Panc1 (cell line): ENCODE measurements at regions not wholly inside any gene's neighbourhood (a gene's known extent, or its start where the extent isn't known, plus 50 kb on each side); places are given as distances from the start of the nearest gene placed in this dataset.

ENCODE experiments used
- ATAC-seq: fragments of 200-7000 bp; cut with Tn5 transposase; 2 replicates; pipeline ENCODE4 v1.9.1; 2020; ENCODE audit warnings: mild to moderate bottlenecking, moderate library complexity
- BruUV-seq: library from RNA; stranded (reverse); fragments of 400-500 nt; replicated peaks from 2 replicates; lab custom pipeline; 2021; lab: Mats Ljungman, UMichigan
- CTCF ChIA-PET: fragments of 300-600 bp; sonication (Branson Sonifier 250); formaldehyde crosslinking; loops from one replicate; lab custom pipeline; 2022; ENCODE audit warnings: antibody characterized with exemption; lab: Charles Lee
- POLR2A ChIA-PET: fragments of 300-600 bp; sonication (Branson Sonifier 250); formaldehyde crosslinking; loops from one replicate; lab custom pipeline; 2022; ENCODE audit warnings: antibody characterized with exemption; lab: Charles Lee
- DNase-seq: peaks from one replicate; pipeline ENCODE4 v3.0.0-alpha.2; 2010; ENCODE audit warnings: low read depth, low spot score
- H3K27ac ChIP-seq: 2 replicates; pipeline ENCODE4 v1.5.1; 2011; ENCODE audit warnings: mild to moderate bottlenecking, low read length, inconsistent platforms
- H3K27me3 ChIP-seq: fragments of 200-500 bp; sonication (Bioruptor generic); 2 replicates; pipeline ENCODE4 v1.6.0; 2014; ENCODE audit warnings: low read length, inconsistent platforms; ENCODE audit not compliant: control insufficient read depth, insufficient read depth
- H3K36me3 ChIP-seq: fragments of 200-500 bp; sonication (Bioruptor generic); 2 replicates; pipeline ENCODE4 v1.5.1; 2014; ENCODE audit warnings: inconsistent platforms, mild to moderate bottlenecking, low read length, moderate library complexity; ENCODE audit not compliant: control insufficient read depth, insufficient read depth
- H3K4me1 ChIP-seq: 2 replicates; pipeline ENCODE4 v1.5.1; 2011; ENCODE audit warnings: inconsistent platforms, mild to moderate bottlenecking, low read length, moderate library complexity; ENCODE audit not compliant: control insufficient read depth, insufficient read depth
- H3K4me3 ChIP-seq, 2 experiments: 2 replicates each; pipeline ENCODE4 v1.5.1; 2011 to 2012; ENCODE audit warnings: low read depth in 2 of 2, low read length in 2 of 2, mild to moderate bottlenecking in 2 of 2, inconsistent platforms in 1 of 2, moderate library complexity in 1 of 2
- H3K9me3 ChIP-seq: fragments of 200-500 bp; sonication (Bioruptor generic); 2 replicates; pipeline ENCODE4 v1.5.1; 2014; ENCODE audit warnings: low read depth, mild to moderate bottlenecking, inconsistent platforms, low read length, moderate library complexity; ENCODE audit not compliant: control insufficient read depth, insufficient read depth
- CTCF ChIP-seq: fragments of 450-650 bp; IDR thresholded peaks from 2 replicates; pipeline ENCODE4 v1.5.1; 2017; ENCODE audit warnings: mild to moderate bottlenecking
- POLR2AphosphoS5 ChIP-seq: IDR thresholded peaks from 2 replicates; pipeline ENCODE4 v1.6.1; 2012; ENCODE audit warnings: mild to moderate bottlenecking, low read depth, low read length, moderate library complexity
- SIN3A ChIP-seq: IDR thresholded peaks from 2 replicates; pipeline ENCODE4 v1.6.1; 2012; ENCODE audit warnings: low read depth, mild to moderate bottlenecking, low read length, moderate library complexity, borderline replicate concordance; ENCODE audit not compliant: insufficient read depth
- TCF7L2 ChIP-seq: IDR thresholded peaks from 2 replicates; pipeline ENCODE4 v1.6.1; 2011; ENCODE audit warnings: mild to moderate bottlenecking, low read depth, low read length, inconsistent platforms
- in situ Hi-C: cut with HindIII; loops from 2 replicates; pipeline ENCODE4 v1.10.0; 2016; ENCODE audit warnings: low sequenced_read_pairs, low pct_unique_long_range_greater_than_20kb
- intact Hi-C: fragments of 100-400 bp; cut with micrococcal nuclease; formaldehyde crosslinking; loops from one replicate; pipeline ENCODE4 v1.10.0; 2022; ENCODE audit not compliant: unreplicated experiment
- TF ChIP-seq, protein P1 (sequence below), 2 experiments: IDR thresholded peaks; 2 replicates each; pipeline ENCODE4 v1.6.1; 2011 to 2012; ENCODE audit warnings: low read depth in 2 of 2, control low read depth in 1 of 2, low read length in 1 of 2, mild to moderate bottlenecking in 1 of 2, moderate library complexity in 1 of 2; ENCODE audit not compliant: insufficient read depth in 1 of 2

DNA sequence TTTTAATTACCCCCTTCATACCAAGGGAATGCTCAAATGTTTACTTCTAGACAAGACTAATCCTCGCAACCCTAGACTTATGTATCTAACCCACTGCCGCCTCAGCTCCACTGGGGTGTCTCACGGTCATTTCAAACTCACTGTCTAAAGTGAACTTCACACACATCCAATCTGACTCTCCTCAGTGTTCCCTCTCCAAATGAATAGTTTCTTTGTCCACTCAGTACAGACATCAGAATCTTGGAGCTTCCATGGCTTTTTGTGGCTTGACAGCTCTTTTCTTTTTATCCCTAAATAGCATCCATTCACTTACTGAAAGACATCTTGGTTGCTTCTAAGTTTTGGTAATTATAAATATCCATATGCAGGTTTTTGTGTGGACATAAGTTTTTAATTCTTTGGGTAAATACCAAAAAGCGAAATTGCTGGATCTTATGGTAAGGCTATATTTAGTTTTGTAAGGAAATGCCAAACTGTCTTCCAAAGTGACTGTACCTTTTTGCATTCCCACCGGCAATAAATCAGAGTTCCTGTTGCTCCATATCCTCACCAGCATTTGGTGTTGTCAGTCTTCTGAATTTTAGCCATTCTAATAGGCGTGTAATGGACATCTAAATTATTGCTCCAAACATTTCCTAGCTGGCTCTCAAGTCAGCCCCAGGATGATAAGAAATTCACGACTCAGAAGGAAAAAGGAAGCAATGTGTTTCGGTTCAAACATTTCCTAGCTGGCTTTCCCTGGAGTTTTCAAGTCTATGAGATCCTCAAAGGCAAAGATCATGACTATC, 73.1 kb downstream of the DNAAF9 start:
- ChIA-PET CTCF (no interaction called here), POLR2A (no interaction called here)
- in situ Hi-C loops (no loop called here), intact Hi-C loops (no loop called here)
- Histone ChIP-seq H3K36me3 (0 out of 2 replicates have a peak, but pooled peaks cover 4% of the 10 kb centered on the region), H3K9me3 (no peaks in the 10 kb centered on the region), H3K4me3 (no peak overlapping the region), H3K27me3 (no peaks in the 10 kb centered on the region), H3K4me1 (no peaks in the 10 kb centered on the region), H3K27ac (no peak overlapping the region)
- BruUV-seq, result no TSS peak
- ATAC-seq (no peak), DNase-seq (no peak)
- TF ChIP-seq TCF7L2, result no peak
- no peak for TF ChIP-seq POLR2AphosphoS5
- TF ChIP-seq, protein P1, sequence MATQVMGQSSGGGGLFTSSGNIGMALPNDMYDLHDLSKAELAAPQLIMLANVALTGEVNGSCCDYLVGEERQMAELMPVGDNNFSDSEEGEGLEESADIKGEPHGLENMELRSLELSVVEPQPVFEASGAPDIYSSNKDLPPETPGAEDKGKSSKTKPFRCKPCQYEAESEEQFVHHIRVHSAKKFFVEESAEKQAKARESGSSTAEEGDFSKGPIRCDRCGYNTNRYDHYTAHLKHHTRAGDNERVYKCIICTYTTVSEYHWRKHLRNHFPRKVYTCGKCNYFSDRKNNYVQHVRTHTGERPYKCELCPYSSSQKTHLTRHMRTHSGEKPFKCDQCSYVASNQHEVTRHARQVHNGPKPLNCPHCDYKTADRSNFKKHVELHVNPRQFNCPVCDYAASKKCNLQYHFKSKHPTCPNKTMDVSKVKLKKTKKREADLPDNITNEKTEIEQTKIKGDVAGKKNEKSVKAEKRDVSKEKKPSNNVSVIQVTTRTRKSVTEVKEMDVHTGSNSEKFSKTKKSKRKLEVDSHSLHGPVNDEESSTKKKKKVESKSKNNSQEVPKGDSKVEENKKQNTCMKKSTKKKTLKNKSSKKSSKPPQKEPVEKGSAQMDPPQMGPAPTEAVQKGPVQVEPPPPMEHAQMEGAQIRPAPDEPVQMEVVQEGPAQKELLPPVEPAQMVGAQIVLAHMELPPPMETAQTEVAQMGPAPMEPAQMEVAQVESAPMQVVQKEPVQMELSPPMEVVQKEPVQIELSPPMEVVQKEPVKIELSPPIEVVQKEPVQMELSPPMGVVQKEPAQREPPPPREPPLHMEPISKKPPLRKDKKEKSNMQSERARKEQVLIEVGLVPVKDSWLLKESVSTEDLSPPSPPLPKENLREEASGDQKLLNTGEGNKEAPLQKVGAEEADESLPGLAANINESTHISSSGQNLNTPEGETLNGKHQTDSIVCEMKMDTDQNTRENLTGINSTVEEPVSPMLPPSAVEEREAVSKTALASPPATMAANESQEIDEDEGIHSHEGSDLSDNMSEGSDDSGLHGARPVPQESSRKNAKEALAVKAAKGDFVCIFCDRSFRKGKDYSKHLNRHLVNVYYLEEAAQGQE (IDR thresholded peaks at IDR 0.05; ENCODE audit: insufficient read depth in 1 of 2, low read depth in 2 of 2, low read length in 1 of 2), result no peak
- TF ChIP-seq CTCF, result no peak
- TF ChIP-seq SIN3A, result no peak

DNA sequence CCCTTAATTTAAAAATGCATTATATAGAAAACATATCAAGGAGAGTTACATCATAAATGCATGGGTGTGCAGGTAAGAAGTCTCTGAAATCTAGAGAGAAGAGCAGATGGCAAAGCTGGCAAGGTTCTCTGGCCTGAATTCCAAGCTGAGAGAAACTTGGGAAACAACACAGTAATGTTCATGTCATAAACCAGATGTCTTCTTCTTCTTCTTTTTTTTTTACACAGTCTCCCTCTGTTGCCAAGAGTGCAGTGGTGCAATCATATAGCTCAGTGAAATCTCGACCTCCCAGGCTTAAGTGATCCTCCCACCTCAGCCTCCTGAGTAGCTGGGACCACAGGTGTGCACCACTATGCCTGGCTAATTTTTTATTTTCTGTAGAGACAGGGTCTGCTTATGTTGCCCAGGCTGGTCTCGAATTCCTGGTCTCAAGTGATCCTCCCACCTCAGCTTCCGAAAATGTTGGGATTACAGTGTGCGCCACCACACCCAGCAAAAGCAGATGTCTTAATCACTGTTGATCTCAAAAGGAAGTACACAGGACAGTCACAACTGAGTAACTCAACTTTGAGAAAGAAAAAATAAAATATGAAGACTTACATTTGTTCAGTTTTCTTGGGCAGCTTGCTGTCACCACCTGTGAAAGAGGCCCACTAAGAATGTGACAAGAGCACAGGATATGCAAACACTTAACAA, 77.3 kb downstream of the DNAAF9 start:
- Histone ChIP-seq H3K36me3 (no peaks in the 10 kb centered on the region), H3K4me1 (no peaks in the 10 kb centered on the region), H3K27ac (no peak overlapping the region), H3K4me3 (no peak overlapping the region), H3K27me3 (no peaks in the 10 kb centered on the region), H3K9me3 (no peaks in the 10 kb centered on the region)
- DNase-seq, result no peak
- CTCF ChIA-PET, result interaction anchor here (0.5 to 1.1 kb wide), 4 partner anchors 14 to 229 kb away, joined by 3 to 7 read pairs (median 4); no protein-coding TSS in a partner anchor
- POLR2A ChIA-PET, result interaction anchor here (0.7 kb wide), 1 partner anchor 77 kb away, joined by 3 read pairs; no protein-coding TSS in a partner anchor
- no TSS peak for BruUV-seq
- 0 out of 2 replicates have a peak, but pooled peaks have one; percentile 66 for ATAC-seq
- in situ Hi-C loops, result no loop called here
- TF ChIP-seq TCF7L2, result no peak
- no peak for TF ChIP-seq POLR2AphosphoS5
- peak; percentile 32; the same call in 1 of the 2 replicates for TF ChIP-seq CTCF
- TF ChIP-seq, protein P1 (IDR thresholded peaks at IDR 0.05; ENCODE audit: insufficient read depth in 1 of 2, low read depth in 2 of 2, low read length in 1 of 2), result no peak
- intact Hi-C loops, result no loop called here
